CD4-positive, alpha-beta T cell treated with Interleukin-15 for 1 hour (primary cell): ENCODE measurements at regions not wholly inside any gene's neighbourhood (a gene's known extent, or its start where the extent isn't known, plus 50 kb on each side); places are given as distances from the start of the nearest gene placed in this dataset.

Source experiments
- DNase-seq: peaks from one replicate; pipeline ENCODE4 v3.0.0-alpha.2; 2020

GRCh38 chr3:117589454-117589853 is 879.9 kb downstream of the TUSC7 start:
- no peak for DNase-seq

DNA sequence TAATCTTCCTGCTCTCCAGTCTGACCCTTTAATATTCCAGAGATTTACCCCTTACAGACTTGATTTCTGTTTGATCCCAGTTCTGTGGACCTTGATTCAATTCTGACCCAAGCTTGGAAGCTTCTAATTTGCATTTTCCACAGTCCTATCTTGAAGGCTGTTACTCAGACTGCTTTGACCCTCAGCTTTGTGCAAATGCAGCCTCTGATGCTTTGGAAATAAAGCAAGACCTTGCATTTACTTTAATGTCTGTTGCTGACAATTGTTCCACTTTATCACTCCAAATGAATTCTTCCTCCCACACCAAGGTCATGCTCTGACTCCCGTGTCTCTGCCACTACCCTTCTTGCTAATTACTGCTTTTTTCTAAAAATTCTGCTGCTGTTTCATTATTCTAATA is 886.0 kb downstream of the TUSC7 start:
- DNase-seq: no peak

GRCh38 chr3:117596503-117596902 is 886.9 kb downstream of the TUSC7 start:
- no peak for DNase-seq

- DNase-seq: no peak
These were observed 888.3 kb downstream of the TUSC7 start for GRCh38 chr3:117597865-117598264.

DNA sequence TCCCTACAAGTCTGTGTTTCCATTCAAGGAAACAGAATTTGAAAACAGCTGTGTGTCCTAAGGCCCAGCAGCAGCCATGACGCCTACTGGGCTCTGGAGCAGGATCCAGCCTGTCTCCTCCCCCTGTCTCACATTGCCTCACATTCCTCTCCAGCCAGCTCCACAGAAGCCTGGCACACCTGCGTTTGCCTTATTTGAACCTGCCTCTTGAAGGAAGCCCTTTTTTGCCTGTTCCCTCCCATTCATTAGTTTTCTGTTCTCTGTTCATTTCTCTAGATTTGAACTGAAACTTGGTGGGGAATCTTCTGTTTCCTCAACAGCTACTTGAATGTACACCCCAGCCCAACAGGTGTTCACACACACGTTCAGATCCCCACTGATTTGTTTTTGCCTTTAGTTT is 890.5 kb downstream of the TUSC7 start:
- no peak for DNase-seq

GRCh38 chr3:117600666-117601065 is 891.1 kb downstream of the TUSC7 start:
- no peak for DNase-seq

- DNase-seq: no peak
These were observed 892.6 kb downstream of the TUSC7 start for GRCh38 chr3:117602058-117602644.

DNA sequence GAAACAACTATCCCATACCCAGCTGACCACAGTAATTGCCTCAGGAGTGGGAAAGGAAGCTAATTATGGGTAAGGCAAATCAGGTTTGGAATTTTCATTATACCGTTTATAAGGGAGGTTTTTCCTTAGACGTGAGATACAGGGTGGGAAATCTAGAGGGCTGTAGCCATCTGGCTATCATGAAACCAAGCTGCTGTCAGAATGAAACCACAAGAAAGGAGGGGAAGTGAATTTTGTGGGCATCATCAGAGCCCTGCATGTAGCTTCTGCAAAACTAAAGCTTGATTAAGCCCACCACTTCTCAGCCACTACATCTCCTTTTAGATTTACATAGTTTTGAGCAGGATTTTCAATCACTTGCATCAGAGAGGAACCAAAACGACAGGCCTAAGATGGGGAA is 893.5 kb downstream of the TUSC7 start:
- DNase-seq: no peak

GRCh38 chr3:117606866-117607265 is 897.3 kb downstream of the TUSC7 start:
- no peak for DNase-seq

DNA sequence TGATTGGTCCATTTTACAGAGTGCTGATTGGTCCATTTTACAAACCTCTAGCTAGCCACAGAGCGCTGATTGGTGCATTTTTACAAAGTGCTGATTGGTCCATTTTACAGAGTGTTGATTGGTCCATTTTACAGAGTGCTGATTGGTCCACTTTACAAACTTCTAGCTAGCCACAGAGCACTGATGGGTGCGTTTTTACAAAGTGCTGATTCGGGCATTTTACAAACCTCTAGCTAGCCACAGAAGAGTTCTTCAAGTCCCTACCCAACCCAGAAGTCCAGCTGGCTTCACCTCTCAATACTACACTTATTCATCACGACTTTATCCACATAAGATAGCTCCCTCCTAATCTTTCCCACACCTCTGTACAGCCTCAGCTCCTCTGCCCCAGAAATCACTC is 899.8 kb downstream of the TUSC7 start:
- no peak for DNase-seq

- DNase-seq: no peak
These were observed 900.6 kb downstream of the TUSC7 start for GRCh38 chr3:117610156-117610555.

- DNase-seq: no peak
These were observed 901.6 kb downstream of the TUSC7 start for GRCh38 chr3:117611211-117611610.

DNA sequence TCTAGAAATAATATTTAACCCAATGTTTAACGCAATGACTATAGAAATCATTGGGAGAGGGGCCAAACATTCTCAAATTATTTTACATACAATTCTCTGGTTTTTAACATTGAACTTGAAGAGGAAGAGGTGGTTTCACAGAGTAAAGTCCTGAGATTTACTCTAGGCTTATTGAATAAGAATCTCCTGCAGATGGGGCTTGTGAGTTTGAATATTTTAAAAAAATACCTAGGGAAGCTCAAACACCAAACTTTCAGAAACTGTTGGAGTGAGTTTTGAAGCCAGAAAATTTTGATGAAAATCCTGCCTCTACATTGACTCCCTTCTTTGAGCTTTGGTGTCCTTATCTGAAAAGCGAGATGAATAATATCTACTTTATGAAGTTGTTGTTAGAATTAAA is 906.6 kb downstream of the TUSC7 start:
- DNase-seq: no peak

- no peak for DNase-seq
These were observed 908.3 kb downstream of the TUSC7 start for GRCh38 chr3:117617906-117618305.

DNA sequence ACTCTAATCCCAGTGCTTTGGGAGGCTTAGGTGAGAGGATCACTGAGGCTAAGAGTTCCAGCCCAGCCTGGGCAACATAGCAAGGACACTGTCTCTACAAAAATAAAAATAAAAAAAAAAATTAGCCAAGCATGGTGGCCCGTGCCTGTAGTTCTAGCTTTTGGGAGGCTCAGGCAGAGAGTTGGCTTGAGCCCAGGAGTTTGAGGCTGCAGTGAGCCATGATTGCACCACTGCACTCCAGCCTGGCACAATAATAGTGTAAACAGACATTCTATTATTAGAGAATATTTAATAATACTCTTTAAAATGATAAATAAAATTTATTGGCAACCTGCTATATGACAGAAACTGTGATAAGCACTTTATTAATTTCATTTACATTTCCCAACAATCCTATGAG is 908.9 kb downstream of the TUSC7 start:
- DNase-seq: no peak

DNA sequence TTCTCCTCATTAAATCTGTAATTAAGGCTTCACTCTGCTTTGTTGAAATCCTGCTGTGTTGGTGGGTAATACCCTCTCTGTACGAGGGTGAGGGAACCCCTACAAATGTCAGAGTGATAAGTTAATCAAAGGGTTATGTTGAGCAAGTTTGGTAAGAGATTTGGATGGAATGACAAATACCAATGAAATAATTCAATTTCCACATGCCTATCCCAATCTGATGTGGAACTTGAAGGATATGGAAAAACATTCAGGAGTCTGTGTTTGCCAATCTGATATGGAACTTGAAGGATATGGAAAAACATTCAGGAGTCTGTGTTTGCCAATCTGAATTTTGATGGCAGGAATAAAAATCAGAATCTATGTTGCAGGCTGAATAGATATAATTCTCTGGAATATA is 910.2 kb downstream of the TUSC7 start:
- DNase-seq: no peak

DNA sequence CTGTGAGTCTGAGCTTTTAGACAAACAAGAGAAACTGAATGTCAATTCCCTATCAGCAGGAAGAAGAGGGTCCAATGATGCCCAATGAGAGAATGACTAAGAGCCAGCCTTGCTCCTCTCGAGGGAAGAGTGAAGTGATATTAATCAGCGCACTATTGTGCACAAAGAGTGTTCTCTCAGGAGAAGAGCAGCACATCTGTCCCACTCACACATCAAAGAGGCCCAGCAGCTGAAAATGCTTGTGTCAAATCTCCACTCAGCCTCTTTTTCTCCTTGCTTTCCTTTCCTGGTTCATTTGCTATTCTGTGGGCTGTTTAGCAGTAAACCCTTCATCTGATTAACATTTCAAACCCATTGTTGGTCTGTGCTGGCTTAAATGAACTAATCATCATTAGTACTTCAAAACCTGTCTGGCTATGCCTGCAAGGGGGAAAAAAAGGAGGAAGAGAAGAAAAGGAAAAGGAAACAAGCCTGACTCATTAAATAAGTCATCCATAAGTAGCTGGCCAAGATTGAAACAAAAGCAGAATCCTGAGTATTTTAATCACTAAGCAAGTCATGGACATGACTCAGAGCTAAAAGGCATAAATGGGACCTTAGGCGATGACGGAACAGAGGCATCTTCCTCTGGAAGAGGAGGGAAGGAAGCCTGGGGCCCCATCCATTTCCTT is 912.7 kb downstream of the TUSC7 start:
- no peak for DNase-seq

GRCh38 chr3:117624424-117624823 is 914.8 kb downstream of the TUSC7 start:
- no peak for DNase-seq

- no peak for DNase-seq
These were observed 915.6 kb downstream of the TUSC7 start for GRCh38 chr3:117625174-117625573.

DNA sequence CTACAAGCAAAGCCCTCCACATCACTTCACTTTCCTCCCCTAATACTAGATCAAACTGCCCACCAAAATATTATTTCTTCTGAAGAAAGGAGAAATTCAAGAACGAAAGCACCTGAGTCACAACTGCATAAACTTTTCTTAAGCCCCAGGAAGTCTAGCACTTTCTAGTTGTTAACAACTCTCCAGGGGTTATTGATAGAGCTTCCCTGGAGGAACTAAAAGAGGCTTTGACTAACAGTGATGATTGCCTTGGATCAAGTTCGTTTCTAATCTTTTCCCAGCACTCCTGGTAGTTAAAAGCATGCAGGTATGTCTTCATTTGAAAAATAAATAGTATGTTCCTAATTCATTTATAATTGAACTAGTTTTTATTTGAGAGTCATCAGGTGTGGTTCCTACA is 917.0 kb downstream of the TUSC7 start:
- no peak for DNase-seq

GRCh38 chr3:117628823-117629291 is 919.3 kb downstream of the TUSC7 start:
- no peak for DNase-seq

GRCh38 chr3:117629505-117629904 is 919.9 kb downstream of the TUSC7 start:
- no peak for DNase-seq

DNA sequence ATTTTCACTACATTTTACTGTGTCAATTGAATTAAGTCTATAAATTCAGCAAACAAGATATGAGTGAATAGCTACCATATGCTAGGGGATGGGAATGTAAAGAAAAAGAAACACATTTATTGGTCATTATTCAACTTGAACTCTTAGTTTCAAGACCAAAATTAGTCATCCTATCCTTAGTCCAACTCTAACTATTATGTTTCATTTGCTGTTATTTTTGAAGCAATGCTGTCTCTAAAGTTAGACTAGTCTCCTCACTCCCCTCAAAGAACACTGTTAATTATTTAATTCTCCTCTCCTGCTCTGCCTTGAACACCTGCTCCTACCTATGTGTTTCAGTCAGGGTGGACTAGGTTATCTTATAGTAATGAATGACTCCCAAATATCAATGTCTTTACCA is 920.9 kb downstream of the TUSC7 start:
- DNase-seq: no peak

GRCh38 chr3:117630885-117631284 is 921.3 kb downstream of the TUSC7 start:
- DNase-seq: no peak

GRCh38 chr3:117631781-117632180 is 922.2 kb downstream of the TUSC7 start:
- no peak for DNase-seq
